GM19468 (cell line): ENCODE measurements at regions not wholly inside any gene's neighbourhood (a gene's known extent, or its start where the extent isn't known, plus 50 kb on each side); places are given as distances from the start of the nearest gene placed in this dataset.
"Not testable (repeated sequence)": the region's sequence is repeated elsewhere in the genome, so short reads cannot be mapped to it uniquely, and the experiment has no call there.

Experiments used
- ATAC-seq: cut with Tn5 transposase; IDR thresholded peaks from one replicate; pipeline ENCODE4 v1.9.1; 2021; ENCODE audit warnings: mild to moderate bottlenecking, moderate library complexity, moderate number of reproducible peaks; ENCODE audit not compliant: unreplicated experiment; ENCODE audit errors: extremely low read depth

DNA sequence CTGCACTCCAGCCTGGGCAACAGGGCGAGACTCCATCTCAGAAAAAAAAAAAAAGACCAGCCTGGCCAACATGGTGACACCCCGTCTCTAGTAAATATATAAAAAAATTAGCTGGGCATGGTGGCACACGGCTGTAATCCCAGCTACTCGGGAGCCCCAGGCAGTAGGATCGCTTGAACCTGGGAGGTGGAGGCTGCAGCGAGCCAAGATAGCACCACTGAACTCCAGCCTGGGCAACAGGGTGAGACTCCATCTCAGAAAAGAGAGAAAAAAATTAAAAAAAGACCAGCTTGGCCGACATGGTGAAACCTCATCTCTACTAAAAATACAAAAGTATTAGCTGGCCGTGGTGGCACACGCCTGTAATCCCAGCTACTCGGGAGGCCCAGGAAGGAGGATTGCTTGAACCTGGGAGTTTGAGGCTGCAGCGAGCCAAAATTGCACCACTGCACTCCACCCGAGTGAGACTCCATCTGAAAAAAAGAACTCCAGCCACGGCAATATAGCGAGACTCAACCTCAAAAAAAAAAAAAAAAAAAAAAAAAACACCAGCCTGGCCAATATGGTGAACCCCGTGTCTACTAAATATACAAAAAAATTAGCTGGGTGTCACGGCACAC lies 346.1 kb upstream of the PLGLB2 start:
- ATAC-seq: no peak

GRCh38 chr2:87403893-87404175 lies 344.1 kb upstream of the PLGLB2 start:
- no peak for ATAC-seq

GRCh38 chr2:87404411-87405255 lies 343.3 kb upstream of the PLGLB2 start:
- not testable (repeated sequence) for ATAC-seq

DNA sequence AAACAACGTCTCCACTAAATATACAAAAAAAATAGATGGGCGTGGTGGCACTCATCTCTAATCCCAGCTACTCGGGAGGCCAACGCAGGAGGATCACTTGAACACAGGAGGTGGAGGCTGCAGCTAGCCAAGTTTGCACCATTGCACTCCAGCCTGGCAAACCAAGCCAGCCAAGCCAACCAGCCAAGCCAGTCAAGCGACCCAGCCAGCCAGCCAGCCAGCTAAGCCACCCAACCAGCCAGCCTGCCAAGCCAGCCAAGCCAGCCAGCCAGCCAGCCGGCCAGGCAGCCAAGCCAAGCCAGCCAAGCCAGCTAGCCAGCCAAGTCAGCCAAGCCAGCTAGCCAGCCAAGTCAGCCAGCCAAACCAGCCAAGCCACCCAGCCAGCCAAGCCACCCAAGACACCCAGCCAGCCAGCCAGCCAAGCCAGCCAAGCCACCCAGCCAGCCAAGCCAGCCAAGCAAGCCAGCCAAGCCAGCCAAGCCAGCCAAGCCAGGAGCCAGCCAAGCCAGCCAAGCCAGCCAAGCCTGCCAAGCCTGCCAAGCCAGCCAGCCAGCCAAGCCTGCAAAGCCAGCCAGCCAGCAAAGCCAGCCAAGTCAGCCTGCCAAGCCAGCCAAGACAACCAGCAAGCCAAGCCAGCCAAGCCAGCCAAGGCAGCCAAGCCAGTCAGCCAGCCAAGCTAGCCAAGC lies 342.2 kb upstream of the PLGLB2 start:
- ATAC-seq: not testable (repeated sequence)

- not testable (repeated sequence) for ATAC-seq
These were observed 341.3 kb upstream of the PLGLB2 start for GRCh38 chr2:87406406-87407175.

DNA sequence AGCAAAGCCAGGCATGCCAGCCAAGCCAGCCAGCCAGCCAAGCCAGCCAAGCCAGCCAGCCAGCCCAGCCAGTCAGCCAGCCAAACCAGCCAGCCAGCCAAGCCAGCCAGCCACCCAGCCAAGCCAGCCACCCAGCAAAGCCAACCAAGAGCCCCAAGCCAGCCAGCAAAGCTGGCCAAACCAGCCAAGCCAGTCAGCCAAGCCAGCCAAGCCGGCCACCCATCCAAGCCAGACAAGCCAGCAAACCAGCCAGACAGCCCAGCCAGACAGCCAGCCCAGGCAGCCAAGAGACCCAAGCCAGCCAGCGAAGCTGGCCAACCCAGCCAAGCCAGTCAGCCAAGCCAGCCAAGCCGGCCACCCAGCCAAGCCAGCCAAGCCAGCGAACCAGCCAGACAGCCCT lies 338.3 kb upstream of the PLGLB2 start:
- ATAC-seq: not testable (repeated sequence)

- ATAC-seq: not testable (repeated sequence)
These were observed 337.5 kb upstream of the PLGLB2 start for GRCh38 chr2:87410371-87410770.

GRCh38 chr2:87412036-87412820 lies 335.7 kb upstream of the PLGLB2 start:
- ATAC-seq: not testable (repeated sequence)

GRCh38 chr2:87414331-87414730 lies 333.6 kb upstream of the PLGLB2 start:
- ATAC-seq: not testable (repeated sequence)

- not testable (repeated sequence) for ATAC-seq
These were observed 332.9 kb upstream of the PLGLB2 start for GRCh38 chr2:87414795-87415570.

DNA sequence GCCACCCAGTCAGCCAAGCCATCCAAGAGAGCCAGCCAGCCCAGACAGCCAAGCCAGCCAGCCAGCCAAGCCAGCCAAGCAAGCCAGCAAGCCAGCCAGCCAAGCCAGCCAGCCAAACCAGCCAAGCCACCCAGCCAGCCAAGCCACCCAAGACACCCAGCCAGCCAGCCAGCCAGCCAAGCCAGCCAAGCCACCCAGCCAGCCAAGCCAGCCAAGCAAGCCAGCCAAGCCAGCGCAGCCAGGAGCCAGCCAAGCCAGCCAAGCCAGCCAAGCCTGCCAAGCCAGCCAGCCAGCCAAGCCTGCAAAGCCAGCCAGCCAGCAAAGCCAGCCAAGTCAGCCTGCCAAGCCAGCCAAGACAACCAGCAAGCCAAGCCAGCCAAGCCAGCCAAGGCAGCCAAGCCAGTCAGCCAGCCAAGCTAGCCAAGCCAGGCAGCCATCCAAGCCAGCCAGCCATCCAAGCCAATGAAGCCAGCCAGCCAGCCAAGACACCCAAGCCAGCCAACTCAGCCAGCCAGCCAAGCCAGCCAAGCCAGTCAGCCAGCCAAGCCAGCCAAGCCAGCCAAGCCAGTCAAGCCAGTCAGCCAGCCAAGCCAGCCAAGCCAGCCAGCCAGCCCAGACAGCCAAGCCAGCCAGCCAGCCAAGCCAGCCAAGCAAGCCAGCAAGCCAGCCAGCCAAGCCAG lies 332.2 kb upstream of the PLGLB2 start:
- not testable (repeated sequence) for ATAC-seq

DNA sequence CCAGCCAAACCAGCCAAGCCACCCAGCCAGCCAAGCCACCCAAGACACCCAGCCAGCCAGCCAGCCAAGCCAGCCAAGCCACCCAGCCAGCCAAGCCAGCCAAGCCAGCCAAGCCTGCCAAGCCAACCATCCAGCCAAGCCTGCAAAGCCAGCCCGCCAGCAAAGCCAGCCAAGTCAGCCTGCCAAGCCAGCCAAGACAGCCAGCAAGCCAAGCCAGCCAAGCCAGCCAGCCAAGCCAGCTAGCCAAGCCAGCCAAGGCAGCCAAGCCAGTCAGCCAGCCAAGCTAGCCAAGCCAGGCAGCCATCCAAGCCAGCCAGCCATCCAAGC lies 331.7 kb upstream of the PLGLB2 start:
- ATAC-seq: not testable (repeated sequence)

DNA sequence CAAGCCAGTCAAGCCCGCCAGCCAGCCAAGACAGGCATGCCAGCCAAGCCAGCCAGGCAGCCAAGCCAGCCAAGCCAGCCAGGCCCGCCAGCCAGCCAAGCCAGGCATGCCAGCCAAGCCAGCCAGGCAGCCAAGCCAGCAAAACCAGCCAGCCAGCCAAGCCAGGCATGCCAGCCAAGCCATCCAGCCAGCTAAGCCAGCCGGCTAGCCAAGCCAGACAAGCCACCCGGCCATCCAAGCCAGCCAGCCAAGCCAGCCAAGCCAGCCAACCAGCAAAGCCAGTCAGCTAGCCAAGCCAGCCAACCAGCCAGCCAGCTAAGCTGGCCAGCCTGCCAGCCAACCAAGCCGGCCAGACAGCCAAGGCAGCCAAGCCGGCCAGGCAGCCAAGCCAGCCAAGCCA lies 330.7 kb upstream of the PLGLB2 start:
- not testable (repeated sequence) for ATAC-seq

DNA sequence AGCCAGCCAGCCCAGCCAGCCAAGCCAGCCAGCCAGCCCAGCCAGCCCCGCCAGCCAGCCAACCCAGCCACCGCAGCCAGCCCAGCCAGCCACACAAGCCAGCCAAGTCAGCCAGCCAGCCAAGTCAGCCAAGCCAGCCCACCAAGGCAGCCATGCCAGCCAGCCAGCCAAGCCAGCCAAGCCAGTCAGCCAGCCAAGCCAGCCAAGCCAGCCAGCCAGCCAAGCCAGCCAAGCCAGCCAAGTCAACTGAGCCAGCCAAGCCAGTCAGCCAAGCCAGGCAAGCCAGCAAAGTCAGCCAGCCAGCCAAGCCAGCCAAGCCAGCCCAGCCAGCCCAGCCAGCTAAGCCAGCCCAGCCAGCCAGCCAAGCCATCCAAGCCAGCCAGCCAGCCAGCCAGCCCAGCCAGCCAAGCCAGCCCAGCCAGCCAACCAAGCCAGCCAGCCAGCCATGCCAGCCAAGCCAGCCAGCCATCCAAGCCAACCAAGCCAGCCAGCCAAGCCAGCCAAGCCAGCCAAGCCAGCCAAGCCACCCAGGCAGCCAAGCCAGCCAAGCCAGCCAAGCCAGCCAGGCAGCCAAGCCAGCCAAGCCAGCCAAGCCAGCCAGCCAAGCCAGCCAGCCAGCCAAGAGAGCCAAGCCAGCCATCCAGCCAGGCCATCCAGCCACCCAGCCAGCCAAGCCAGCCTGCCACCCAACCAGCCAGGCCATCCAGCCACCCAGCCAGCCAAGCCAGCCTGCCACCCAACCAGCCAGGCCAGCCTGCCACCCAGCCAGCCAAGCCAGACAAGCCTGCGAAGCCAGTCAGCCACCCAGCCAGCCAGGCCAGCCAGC lies 329.9 kb upstream of the PLGLB2 start:
- not testable (repeated sequence) for ATAC-seq

GRCh38 chr2:87418823-87419822 lies 328.8 kb upstream of the PLGLB2 start:
- not testable (repeated sequence) for ATAC-seq

GRCh38 chr2:87419980-87420379 lies 327.9 kb upstream of the PLGLB2 start:
- not testable (repeated sequence) for ATAC-seq
